CD4-positive, alpha-beta T cell (primary cell): ENCODE measurements at regions not wholly inside any gene's neighbourhood (a gene's known extent, or its start where the extent isn't known, plus 50 kb on each side); places are given as distances from the start of the nearest gene placed in this dataset.

Source experiments
- ATAC-seq: fragments of 200-7000 bp; cut with Tn5 transposase; one replicate; pipeline ENCODE4 v1.10.0; 2022; ENCODE audit warnings: mild to moderate bottlenecking; ENCODE audit not compliant: poor library complexity
- CTCF ChIA-PET: fragments of 350-600 bp; sonication (Branson Sonifier 250); formaldehyde crosslinking; loops from one replicate; lab custom pipeline; 2021; ENCODE audit warnings: antibody characterized with exemption, inconsistent platforms; lab: Charles Lee
- POLR2A ChIA-PET: fragments of 350-600 bp; sonication (Branson Sonifier 250); formaldehyde crosslinking; loops from one replicate; lab custom pipeline; 2021; ENCODE audit warnings: antibody characterized with exemption, inconsistent platforms; lab: Charles Lee
- DNase-seq, 14 experiments: peaks; one replicate each; pipeline ENCODE4 v3.0.0-alpha.2; 2013 to 2020; ENCODE audit warnings: mixed read lengths in 2 of 14
- H3K27ac ChIP-seq, 2 donors: one replicate each; pipeline versions ENCODE4 v1.5.1 to v1.7.0; 2013; ENCODE audit warnings: low read length in 2 of 2, low read depth in 1 of 2, mild to moderate bottlenecking in 1 of 2
- H3K27me3 ChIP-seq, 2 experiments: 1 replicate in 1 of 2; 2 replicates in 1 of 2; pipeline versions ENCODE4 v1.6.1 to v1.7.0; 2013; ENCODE audit warnings: low read length in 2 of 2, control low read depth in 1 of 2, mild to moderate bottlenecking in 1 of 2, moderate library complexity in 1 of 2; ENCODE audit not compliant: insufficient read depth in 2 of 2, control insufficient read depth in 1 of 2
- H3K36me3 ChIP-seq: one replicate; pipeline ENCODE4 v1.6.1; 2013; ENCODE audit warnings: low read length, control low read depth; ENCODE audit not compliant: insufficient read depth
- H3K4me1 ChIP-seq: one replicate; pipeline ENCODE4 v1.6.1; 2013; ENCODE audit warnings: low read length, control low read depth; ENCODE audit not compliant: insufficient read depth
- H3K4me3 ChIP-seq: one replicate; pipeline ENCODE4 v1.5.1; 2013; ENCODE audit warnings: mild to moderate bottlenecking, low read length, moderate library complexity
- H3K9me3 ChIP-seq, 2 experiments: 1 replicate in 1 of 2; 2 replicates in 1 of 2; pipeline versions ENCODE4 v1.6.1 to v1.7.0; 2013; ENCODE audit warnings: low read length in 2 of 2, mild to moderate bottlenecking in 2 of 2, control low read depth in 1 of 2, moderate library complexity in 1 of 2; ENCODE audit not compliant: control insufficient read depth in 1 of 2, insufficient read depth in 1 of 2
- H3K27ac Mint-ChIP-seq: one replicate; pipeline ENCODE4 v1.8.0; 2020; ENCODE audit warnings: mixed read lengths
- H3K27me3 Mint-ChIP-seq: one replicate; pipeline ENCODE4 v1.8.0; 2021; ENCODE audit warnings: mixed read lengths
- H3K36me3 Mint-ChIP-seq: one replicate; pipeline ENCODE4 v1.8.0; 2021; ENCODE audit warnings: low read depth, mixed read lengths
- H3K4me1 Mint-ChIP-seq: one replicate; pipeline ENCODE4 v1.8.0; 2021; ENCODE audit warnings: low read depth, mixed read lengths
- H3K4me3 Mint-ChIP-seq: one replicate; pipeline ENCODE4 v1.8.0; 2020; ENCODE audit warnings: mild to moderate bottlenecking, mixed read lengths
- H3K9me3 Mint-ChIP-seq: one replicate; pipeline ENCODE4 v1.8.0; 2020; ENCODE audit warnings: mixed read lengths
- CTCF ChIP-seq: fragments of 200-600 bp; IDR thresholded peaks from one replicate; pipeline ENCODE4 v1.8.0; 2022; ENCODE audit warnings: antibody characterized with exemption, mild to moderate bottlenecking
- intact Hi-C, 2 experiments: fragments of 100-400 bp; cut with DNase I in 1 of 2; cut with micrococcal nuclease in 1 of 2; formaldehyde crosslinking; loops; one replicate each; pipeline versions ENCODE4 v1.15.1 to v1.9.0; 2023 to 2025; cut with DNase I, micrococcal nuclease

GRCh38 chr7:113622796-113623195 lies 296.0 kb downstream of the PPP1R3A start:
- Histone ChIP-seq H3K4me1 (no peaks in the 10 kb centered on the region), H3K4me3 (no peak overlapping the region), H3K9me3 (peaks cover 0 to 5% of the 10 kb centered on the region in 2 experiments), H3K27ac (no peak overlapping the region), H3K36me3 (no peaks in the 10 kb centered on the region), H3K27me3 (no peaks in the 10 kb centered on the region)
- no peak for ATAC-seq
- no peak overlapping the region for H3K27ac Mint-ChIP-seq
- H3K36me3 Mint-ChIP-seq: no peaks in the 10 kb centered on the region
- peaks cover 6% of the 10 kb centered on the region for H3K9me3 Mint-ChIP-seq
- ChIA-PET CTCF (no interaction called here), POLR2A (no interaction called here)
- H3K27me3 Mint-ChIP-seq: no peaks in the 10 kb centered on the region
- intact Hi-C loops: no loop called here
- no peak for DNase-seq
- H3K4me1 Mint-ChIP-seq: no peaks in the 10 kb centered on the region
- no peak overlapping the region for H3K4me3 Mint-ChIP-seq
- no peak for TF ChIP-seq CTCF

- ChIA-PET CTCF (no interaction called here), POLR2A (no interaction called here)
- Mint-ChIP-seq H3K4me1 (no peaks in the 10 kb centered on the region), H3K9me3 (peaks cover 2% of the 10 kb centered on the region), H3K27ac (no peak overlapping the region), H3K36me3 (no peaks in the 10 kb centered on the region), H3K27me3 (no peaks in the 10 kb centered on the region), H3K4me3 (no peak overlapping the region)
- Histone ChIP-seq H3K4me3 (no peak overlapping the region), H3K9me3 (no peaks in the 10 kb centered on the region), H3K36me3 (no peaks in the 10 kb centered on the region), H3K27ac (no peak overlapping the region), H3K4me1 (no peaks in the 10 kb centered on the region), H3K27me3 (no peaks in the 10 kb centered on the region)
- ATAC-seq (no peak), DNase-seq (no peak)
- TF ChIP-seq CTCF: no peak
- intact Hi-C loops: no loop called here
Measured at GRCh38 chr7:113610572-113610971, 308.2 kb downstream of the PPP1R3A start.

GRCh38 chr7:113608782-113609181 lies 310.0 kb downstream of the PPP1R3A start:
- H3K4me3 ChIP-seq: no peak overlapping the region
- ChIA-PET CTCF (no interaction called here), POLR2A (no interaction called here)
- no peaks in the 10 kb centered on the region for H3K9me3 ChIP-seq
- TF ChIP-seq CTCF: no peak
- H3K36me3 Mint-ChIP-seq: no peaks in the 10 kb centered on the region
- H3K27me3 Mint-ChIP-seq: no peaks in the 10 kb centered on the region
- no peak overlapping the region for H3K27ac Mint-ChIP-seq
- H3K27me3 ChIP-seq: no peaks in the 10 kb centered on the region
- H3K36me3 ChIP-seq: no peaks in the 10 kb centered on the region
- H3K9me3 Mint-ChIP-seq: peaks cover 2% of the 10 kb centered on the region
- no peak overlapping the region for H3K4me3 Mint-ChIP-seq
- H3K27ac ChIP-seq: no peak overlapping the region
- no peak for DNase-seq
- intact Hi-C loops: no loop called here
- no peaks in the 10 kb centered on the region for H3K4me1 ChIP-seq
- no peaks in the 10 kb centered on the region for H3K4me1 Mint-ChIP-seq
- ATAC-seq: no peak
